ENCODE measurements at regions not wholly inside any gene's neighbourhood (a gene's known extent, or its start where the extent isn't known, plus 50 kb on each side); places are given as distances from the start of the nearest gene placed in this dataset.

GRCh38 chr4:14338585-14339265, 663.6 kb upstream of the CPEB2 start:
- WGBS = 73% methylated on average over 4 of the region's 4 CpGs
- no peak overlapping the region for H3K9ac ChIP-seq (ENCODE audit: low read depth in 1 of 2, low read length in 2 of 2)

More at GRCh38 chr4:14338585-14339265, 663.6 kb upstream of the CPEB2 start:
- TF ChIP-seq, protein P1, sequence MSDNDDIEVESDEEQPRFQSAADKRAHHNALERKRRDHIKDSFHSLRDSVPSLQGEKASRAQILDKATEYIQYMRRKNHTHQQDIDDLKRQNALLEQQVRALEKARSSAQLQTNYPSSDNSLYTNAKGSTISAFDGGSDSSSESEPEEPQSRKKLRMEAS (IDR thresholded peaks at IDR 0.05) = no peak
- TF ChIP-seq NR2F2 (IDR thresholded peaks at IDR 0.05) = no peak
- TF ChIP-seq SP1 (IDR thresholded peaks at IDR 0.05) = no peak
- TF ChIP-seq ZBTB33 (IDR thresholded peaks at IDR 0.05) = no peak
- no peak for TF ChIP-seq HNF4A (conservative IDR thresholded peaks at IDR 0.05)
- no peak for TF ChIP-seq RAD21 (IDR thresholded peaks at IDR 0.05)
- TF ChIP-seq TAF1 (conservative IDR thresholded peaks at IDR 0.05) = no peak
- no peak for TF ChIP-seq GABPA (IDR thresholded peaks at IDR 0.05 in 1 of 2, conservative IDR thresholded peaks at IDR 0.05 in 1 of 2)
- TF ChIP-seq, protein P2, sequence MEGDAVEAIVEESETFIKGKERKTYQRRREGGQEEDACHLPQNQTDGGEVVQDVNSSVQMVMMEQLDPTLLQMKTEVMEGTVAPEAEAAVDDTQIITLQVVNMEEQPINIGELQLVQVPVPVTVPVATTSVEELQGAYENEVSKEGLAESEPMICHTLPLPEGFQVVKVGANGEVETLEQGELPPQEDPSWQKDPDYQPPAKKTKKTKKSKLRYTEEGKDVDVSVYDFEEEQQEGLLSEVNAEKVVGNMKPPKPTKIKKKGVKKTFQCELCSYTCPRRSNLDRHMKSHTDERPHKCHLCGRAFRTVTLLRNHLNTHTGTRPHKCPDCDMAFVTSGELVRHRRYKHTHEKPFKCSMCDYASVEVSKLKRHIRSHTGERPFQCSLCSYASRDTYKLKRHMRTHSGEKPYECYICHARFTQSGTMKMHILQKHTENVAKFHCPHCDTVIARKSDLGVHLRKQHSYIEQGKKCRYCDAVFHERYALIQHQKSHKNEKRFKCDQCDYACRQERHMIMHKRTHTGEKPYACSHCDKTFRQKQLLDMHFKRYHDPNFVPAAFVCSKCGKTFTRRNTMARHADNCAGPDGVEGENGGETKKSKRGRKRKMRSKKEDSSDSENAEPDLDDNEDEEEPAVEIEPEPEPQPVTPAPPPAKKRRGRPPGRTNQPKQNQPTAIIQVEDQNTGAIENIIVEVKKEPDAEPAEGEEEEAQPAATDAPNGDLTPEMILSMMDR (IDR thresholded peaks at IDR 0.05; ENCODE audit: low read depth, low read length, missing input control) = no peak
- no peak for TF ChIP-seq HNF4G (IDR thresholded peaks at IDR 0.05)
- no peak for TF ChIP-seq FOXA2 (IDR thresholded peaks at IDR 0.05)
- TF ChIP-seq YY1 (IDR thresholded peaks at IDR 0.05) = no peak
- TF ChIP-seq, protein P3, sequence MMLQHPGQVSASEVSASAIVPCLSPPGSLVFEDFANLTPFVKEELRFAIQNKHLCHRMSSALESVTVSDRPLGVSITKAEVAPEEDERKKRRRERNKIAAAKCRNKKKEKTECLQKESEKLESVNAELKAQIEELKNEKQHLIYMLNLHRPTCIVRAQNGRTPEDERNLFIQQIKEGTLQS (IDR thresholded peaks at IDR 0.05) = no peak
- no peak for TF ChIP-seq RXRA (IDR thresholded peaks at IDR 0.05)
- TF ChIP-seq EGR1 (IDR thresholded peaks at IDR 0.05; ENCODE audit: low read depth in 2 of 2) = no peak
- TF ChIP-seq REST (IDR thresholded peaks at IDR 0.05) = no peak
- H3K27me3 ChIP-seq (ENCODE audit: control insufficient read depth in 4 of 4, insufficient read depth in 4 of 4, low read length in 3 of 4) = peaks cover 0 to 3% (median 0%) of the 10 kb centered on the region in 4 donors
- no peak overlapping the region for H3K27ac ChIP-seq (ENCODE audit: low read depth in 1 of 2, low read length in 2 of 2)
- no peaks in the 10 kb centered on the region for H3K36me3 ChIP-seq (ENCODE audit: control insufficient read depth in 4 of 4, insufficient read depth in 3 of 4, low read depth in 1 of 4, low read length in 3 of 4)
- no peak for DNase-seq (ENCODE audit: low spot score)
- H3K9me3 ChIP-seq (ENCODE audit: control insufficient read depth in 4 of 4, low read length in 3 of 4) = peaks cover 0 to 2% (median 0%) of the 10 kb centered on the region in 4 donors
- no peak overlapping the region for H3K4me3 ChIP-seq (ENCODE audit: low read depth in 1 of 3, low read length in 3 of 3)
- H3K4me1 ChIP-seq (ENCODE audit: control insufficient read depth in 4 of 4, insufficient read depth in 4 of 4, low read length in 3 of 4) = no peaks in the 10 kb centered on the region

Measured in liver (tissue), 8 donors.